Retina (tissue), 1 donor: ENCODE measurements at regions not wholly inside any gene's neighbourhood (a gene's known extent, or its start where the extent isn't known, plus 50 kb on each side); places are given as distances from the start of the nearest gene placed in this dataset.
A peak's percentile ranks its signal among the peaks of the same experiment; 100 is the strongest.
"Not testable (repeated sequence)": the region's sequence is repeated elsewhere in the genome, so short reads cannot be mapped to it uniquely, and the experiment has no call there.

Source experiments
- DNase-seq: peaks from one replicate; pipeline ENCODE4 v3.0.0-alpha.2; 2016

GRCh38 chrX:65821721-65822496, 154.5 kb downstream of the MSN start:
- DNase-seq: peak; percentile 49

GRCh38 chrX:65819983-65820382, 152.5 kb downstream of the MSN start:
- not testable (repeated sequence) for DNase-seq

DNA sequence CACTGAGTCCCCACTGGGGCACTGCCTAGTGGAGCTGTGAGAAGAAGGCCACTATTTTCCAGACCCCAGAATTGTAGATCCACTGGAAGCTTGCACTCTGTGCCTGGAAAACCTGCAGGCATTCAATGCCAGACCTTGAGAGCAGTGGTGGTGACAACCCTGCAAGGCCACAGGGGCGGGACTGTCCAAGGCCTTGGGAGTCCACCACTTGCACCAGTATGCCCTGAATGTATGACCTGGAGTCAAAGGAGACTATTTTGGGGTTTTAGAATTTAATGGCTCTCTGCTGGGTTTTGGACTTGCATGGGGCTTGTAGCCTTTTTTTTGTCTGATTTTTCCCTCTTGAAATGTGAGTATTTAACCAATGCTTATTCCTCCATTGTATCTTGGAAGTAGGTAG, 145.8 kb downstream of the MSN start:
- DNase-seq: no peak

GRCh38 chrX:65811558-65812228, 144.2 kb downstream of the MSN start:
- DNase-seq: no peak
